ENCODE measurements at regions not wholly inside any gene's neighbourhood (a gene's known extent, or its start where the extent isn't known, plus 50 kb on each side); places are given as distances from the start of the nearest gene placed in this dataset.
"Not testable (repeated sequence)": the region's sequence is repeated elsewhere in the genome, so short reads cannot be mapped to it uniquely, and the experiment has no call there.

GRCh38 chr9:135273008-135273407 lies 185.5 kb downstream of the OLFM1 start:
- DNase-seq (ENCODE audit: low read depth in 2 of 2): no peak

GRCh38 chr9:135275163-135275562 lies 187.7 kb downstream of the OLFM1 start:
- no peak for DNase-seq (ENCODE audit: low read depth in 2 of 2)

GRCh38 chr9:135275571-135276289 lies 188.3 kb downstream of the OLFM1 start:
- no peak for DNase-seq (ENCODE audit: low read depth in 2 of 2)

GRCh38 chr9:135277219-135278201 lies 190.0 kb downstream of the OLFM1 start:
- DNase-seq (ENCODE audit: low read depth in 2 of 2): no peak

GRCh38 chr9:135278586-135278985 lies 191.1 kb downstream of the OLFM1 start:
- no peak for DNase-seq (ENCODE audit: low read depth in 2 of 2)

- no peak for DNase-seq (ENCODE audit: low read depth in 2 of 2)
Observed at GRCh38 chr9:135279385-135279784, 191.9 kb downstream of the OLFM1 start.

GRCh38 chr9:135279834-135280393 lies 192.4 kb downstream of the OLFM1 start:
- DNase-seq (ENCODE audit: low read depth in 2 of 2): no peak

- no peak for DNase-seq (ENCODE audit: low read depth in 2 of 2)
Observed at GRCh38 chr9:135280666-135281065, 193.2 kb downstream of the OLFM1 start.

- no peak for DNase-seq (ENCODE audit: low read depth in 2 of 2)
Observed at GRCh38 chr9:135281151-135281550, 193.7 kb downstream of the OLFM1 start.

- DNase-seq (ENCODE audit: low read depth in 2 of 2): no peak
Observed at GRCh38 chr9:135281791-135282737, 194.6 kb downstream of the OLFM1 start.

GRCh38 chr9:135282808-135283207 lies 195.3 kb downstream of the OLFM1 start:
- DNase-seq (ENCODE audit: low read depth in 2 of 2): no peak

GRCh38 chr9:135283671-135284070 lies 195.9 kb upstream of the PPP1R26 start:
- no peak for DNase-seq (ENCODE audit: low read depth in 2 of 2)

GRCh38 chr9:135284386-135285134 lies 195.0 kb upstream of the PPP1R26 start:
- DNase-seq (ENCODE audit: low read depth in 2 of 2): no peak

- not testable (repeated sequence) for DNase-seq (ENCODE audit: low read depth in 2 of 2)
Observed at GRCh38 chr9:135286187-135286925, 193.2 kb upstream of the PPP1R26 start.

- no peak for DNase-seq (ENCODE audit: low read depth in 2 of 2)
Observed at GRCh38 chr9:135286961-135287360, 192.6 kb upstream of the PPP1R26 start.

GRCh38 chr9:135287627-135288026 lies 192.0 kb upstream of the PPP1R26 start:
- no peak for DNase-seq (ENCODE audit: low read depth in 2 of 2)

- DNase-seq (ENCODE audit: low read depth in 2 of 2): no peak
Observed at GRCh38 chr9:135288054-135288453, 191.5 kb upstream of the PPP1R26 start.

GRCh38 chr9:135289081-135289491 lies 190.5 kb upstream of the PPP1R26 start:
- DNase-seq (ENCODE audit: low read depth in 2 of 2): no peak

- no peak for DNase-seq (ENCODE audit: low read depth in 2 of 2)
Observed at GRCh38 chr9:135290086-135290485, 189.5 kb upstream of the PPP1R26 start.

- no peak for DNase-seq (ENCODE audit: low read depth in 2 of 2)
Observed at GRCh38 chr9:135290566-135290965, 189.0 kb upstream of the PPP1R26 start.
